GM12892 (cell line): ENCODE measurements at regions not wholly inside any gene's neighbourhood (a gene's known extent, or its start where the extent isn't known, plus 50 kb on each side); places are given as distances from the start of the nearest gene placed in this dataset.

Experiments
- POLR2A ChIP-seq: IDR thresholded peaks from 2 replicates; pipeline ENCODE4 v1.6.1; 2011; ENCODE audit warnings: low read depth, low read length, control low read depth
- POLR2AphosphoS5 ChIP-seq: IDR thresholded peaks from 2 replicates; pipeline ENCODE4 v1.6.1; 2011; ENCODE audit warnings: low read depth, low read length, control low read depth
- TAF1 ChIP-seq: IDR thresholded peaks from 2 replicates; pipeline ENCODE4 v1.6.1; 2011; ENCODE audit warnings: low read depth, mild to moderate bottlenecking, control low read depth, low read length, borderline replicate concordance

DNA sequence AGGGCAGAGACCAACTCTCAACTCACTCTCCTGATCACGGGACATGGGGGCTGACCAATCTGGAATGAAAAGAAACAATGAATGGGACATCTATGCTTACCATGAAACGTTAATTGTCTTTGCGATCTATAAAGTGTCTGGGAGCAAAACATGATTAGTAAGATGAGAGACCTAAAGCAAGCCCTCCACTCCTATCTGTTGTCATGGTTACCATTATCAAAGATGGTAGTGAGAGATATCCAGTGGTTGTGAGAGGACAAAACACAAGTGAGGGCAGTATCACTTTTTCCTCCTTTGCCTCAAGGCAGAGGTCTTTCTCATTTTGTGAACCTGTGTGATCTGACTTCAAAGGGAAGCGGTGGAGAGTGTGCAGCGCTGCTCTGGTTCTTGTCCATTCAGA is 130.1 kb downstream of the LSM5 start:
- no peak for TF ChIP-seq TAF1
- no peak for TF ChIP-seq POLR2A
- TF ChIP-seq POLR2AphosphoS5 = no peak
